Subcutaneous abdominal adipose tissue (tissue), 5 donors: ENCODE measurements at regions not wholly inside any gene's neighbourhood (a gene's known extent, or its start where the extent isn't known, plus 50 kb on each side); places are given as distances from the start of the nearest gene placed in this dataset.
A peak's percentile ranks its signal among the peaks of the same experiment; 100 is the strongest.

Experiments used
- H3K27ac ChIP-seq: one replicate; pipeline ENCODE4 v1.7.0; 2013; ENCODE audit warnings: low read depth, mild to moderate bottlenecking, inconsistent platforms, low read length, moderate library complexity
- H3K27me3 ChIP-seq, 5 donors: one replicate each; pipeline ENCODE4 v1.7.0; 2013; ENCODE audit warnings: low read length in 5 of 5, inconsistent platforms in 1 of 5; ENCODE audit not compliant: control insufficient read depth in 5 of 5, insufficient read depth in 4 of 5
- H3K36me3 ChIP-seq, 5 donors: one replicate each; pipeline ENCODE4 v1.7.0; 2013; ENCODE audit warnings: low read length in 5 of 5; ENCODE audit not compliant: control insufficient read depth in 5 of 5, insufficient read depth in 5 of 5
- H3K4me1 ChIP-seq, 5 donors: one replicate each; pipeline ENCODE4 v1.7.0; 2013; ENCODE audit warnings: low read length in 5 of 5, mild to moderate bottlenecking in 3 of 5, moderate library complexity in 1 of 5; ENCODE audit not compliant: control insufficient read depth in 5 of 5, insufficient read depth in 5 of 5
- H3K4me3 ChIP-seq, 5 donors: one replicate each; pipeline ENCODE4 v1.7.0; 2013; ENCODE audit warnings: low read length in 5 of 5, low read depth in 1 of 5
- H3K9ac ChIP-seq, 5 donors: one replicate each; pipeline ENCODE4 v1.7.0; 2013; ENCODE audit warnings: low read length in 5 of 5, mild to moderate bottlenecking in 4 of 5, moderate library complexity in 3 of 5
- H3K9me3 ChIP-seq, 5 donors: one replicate each; pipeline ENCODE4 v1.7.0; 2013; ENCODE audit warnings: low read length in 5 of 5; ENCODE audit not compliant: control insufficient read depth in 5 of 5
- donor health status: healthy.
- donor health status: healthy.
- donor health status: healthy.
- donor health status: healthy.
- donor health status: healthy.

DNA sequence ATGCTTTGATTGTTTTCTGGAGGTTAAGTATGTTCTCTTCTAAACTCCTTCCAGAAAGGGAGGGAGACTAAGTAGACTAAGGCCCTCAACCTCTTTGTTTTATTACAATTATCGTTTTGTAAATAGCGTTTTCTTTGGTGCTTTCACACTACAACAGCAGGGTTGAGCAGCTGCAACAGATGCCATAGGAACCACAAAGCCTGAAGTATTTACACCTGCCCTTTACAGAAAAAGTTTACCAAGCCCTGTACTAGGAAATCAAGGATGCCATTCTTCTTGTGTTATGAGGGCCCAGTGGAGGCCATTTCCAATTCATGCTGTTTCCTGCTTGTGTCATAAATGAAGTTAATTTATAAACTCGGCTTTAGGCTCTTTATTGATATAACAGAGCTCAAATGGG lies 914.8 kb downstream of the DCDC2C start:
- H3K9me3 ChIP-seq, result peaks cover 0 to 11% (median 4%) of the 10 kb centered on the region in 5 donors
- no peak overlapping the region for H3K4me3 ChIP-seq
- H3K27me3 ChIP-seq, result no peaks in the 10 kb centered on the region
- no peaks in the 10 kb centered on the region for H3K4me1 ChIP-seq
- H3K9ac ChIP-seq, result no peak overlapping the region
- no peaks in the 10 kb centered on the region for H3K36me3 ChIP-seq
- H3K27ac ChIP-seq, result no peak overlapping the region

GRCh38 chr2:4618630-4619228 lies 915.4 kb downstream of the DCDC2C start:
- no peak overlapping the region for H3K9ac ChIP-seq
- H3K4me3 ChIP-seq, result no peak overlapping the region
- no peaks in the 10 kb centered on the region for H3K27me3 ChIP-seq
- no peaks in the 10 kb centered on the region for H3K4me1 ChIP-seq
- H3K9me3 ChIP-seq, result peaks cover 0 to 11% (median 4%) of the 10 kb centered on the region in 5 donors
- no peaks in the 10 kb centered on the region for H3K36me3 ChIP-seq
- H3K27ac ChIP-seq, result no peak overlapping the region

GRCh38 chr2:4628998-4629501 lies 925.7 kb downstream of the DCDC2C start:
- no peaks in the 10 kb centered on the region for H3K4me1 ChIP-seq
- H3K9me3 ChIP-seq, result no peaks in the 10 kb centered on the region

DNA sequence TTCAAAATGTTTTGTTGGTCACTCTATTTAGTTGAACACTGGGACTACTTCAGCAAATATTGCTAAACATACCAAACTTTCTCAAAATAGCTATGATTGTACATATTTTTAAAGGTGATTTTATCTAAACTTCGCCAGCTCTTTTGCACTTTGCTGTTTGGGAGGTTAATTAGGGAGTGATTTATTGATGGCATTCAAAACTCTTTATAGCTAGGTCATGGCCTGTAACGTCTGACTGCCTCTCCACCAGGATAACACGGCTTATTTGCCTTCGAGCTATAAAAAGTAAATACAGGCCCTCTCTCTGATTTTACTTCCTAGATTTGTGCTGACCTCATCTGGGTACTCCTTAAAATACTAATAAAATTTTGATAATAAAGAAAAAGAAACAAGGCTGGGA lies 931.9 kb downstream of the DCDC2C start:
- H3K4me3 ChIP-seq, result no peak overlapping the region
- no peak overlapping the region for H3K27ac ChIP-seq
- H3K27me3 ChIP-seq, result no peaks in the 10 kb centered on the region
- H3K4me1 ChIP-seq, result no peaks in the 10 kb centered on the region
- H3K9me3 ChIP-seq, result no peaks in the 10 kb centered on the region
- no peak overlapping the region for H3K9ac ChIP-seq
- H3K36me3 ChIP-seq, result no peaks in the 10 kb centered on the region

More at GRCh38 chr2:4628998-4629501, 925.7 kb downstream of the DCDC2C start:
- H3K27ac ChIP-seq, result no peak overlapping the region
- H3K4me3 ChIP-seq, result no peak overlapping the region
- no peak overlapping the region for H3K9ac ChIP-seq
- no peaks in the 10 kb centered on the region for H3K27me3 ChIP-seq
- no peaks in the 10 kb centered on the region for H3K36me3 ChIP-seq

GRCh38 chr2:4653991-4654390 lies 950.6 kb downstream of the DCDC2C start:
- Histone ChIP-seq H3K36me3 (no peaks in the 10 kb centered on the region), H3K9ac (no peak overlapping the region), H3K27ac (no peak overlapping the region), H3K27me3 (no peaks in the 10 kb centered on the region), H3K4me3 (no peak overlapping the region), H3K4me1 (no peaks in the 10 kb centered on the region), H3K9me3 (peaks cover 0 to 4% (median 0%) of the 10 kb centered on the region in 5 donors)

- Histone ChIP-seq H3K27ac (no peak overlapping the region), H3K36me3 (no peaks in the 10 kb centered on the region), H3K9me3 (peaks cover 0 to 4% (median 0%) of the 10 kb centered on the region in 5 donors), H3K4me1 (no peaks in the 10 kb centered on the region), H3K9ac (no peak overlapping the region), H3K27me3 (no peaks in the 10 kb centered on the region), H3K4me3 (no peak overlapping the region)
These were observed 953.0 kb downstream of the DCDC2C start for GRCh38 chr2:4656326-4656725.

DNA sequence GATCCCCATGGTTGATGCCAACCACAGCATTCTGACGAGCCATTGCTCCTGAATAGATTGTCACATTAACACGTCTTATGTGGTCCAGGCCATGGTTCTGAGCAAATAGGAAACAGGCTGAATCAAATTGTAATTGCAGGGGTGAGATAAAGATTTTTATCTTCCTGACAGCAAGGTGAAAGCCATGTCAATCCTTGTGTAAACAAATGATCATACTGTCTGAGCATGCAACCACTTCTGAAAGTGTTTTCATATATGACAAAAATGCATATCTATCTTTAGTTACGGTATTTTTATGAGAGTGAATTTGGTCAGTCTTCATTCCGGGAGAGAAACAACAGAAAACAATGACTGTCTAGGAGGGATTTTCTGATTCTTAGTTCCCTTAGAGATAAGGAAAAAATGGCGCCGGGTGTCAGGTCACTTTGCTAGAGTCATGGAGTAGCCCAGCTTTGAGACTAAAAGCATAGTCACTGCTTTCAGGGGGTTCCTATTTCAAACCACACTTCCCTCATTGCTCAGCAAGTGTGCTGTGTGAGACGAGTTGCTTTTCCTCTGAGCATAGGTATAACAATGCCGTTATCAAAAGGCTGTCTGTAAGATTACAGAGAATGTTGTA lies 958.9 kb downstream of the DCDC2C start:
- H3K27me3 ChIP-seq, result peaks cover 0 to 3% (median 0%) of the 10 kb centered on the region in 5 donors
- H3K9me3 ChIP-seq, result peaks cover 0 to 2% (median 0%) of the 10 kb centered on the region in 5 donors
- H3K4me1 ChIP-seq, result no peaks in the 10 kb centered on the region
- H3K9ac ChIP-seq, result no peak overlapping the region
- no peaks in the 10 kb centered on the region for H3K36me3 ChIP-seq
- no peak overlapping the region for H3K4me3 ChIP-seq
- no peak overlapping the region for H3K27ac ChIP-seq

GRCh38 chr2:4668381-4668780 lies 965.0 kb downstream of the DCDC2C start:
- Histone ChIP-seq H3K9me3 (peaks cover 0 to 2% (median 0%) of the 10 kb centered on the region in 5 donors), H3K4me3 (no peak overlapping the region), H3K9ac (no peak overlapping the region), H3K36me3 (no peaks in the 10 kb centered on the region), H3K4me1 (no peaks in the 10 kb centered on the region), H3K27ac (no peak overlapping the region), H3K27me3 (no peaks in the 10 kb centered on the region)

- Histone ChIP-seq H3K4me1 (no peaks in the 10 kb centered on the region), H3K9ac (no peak overlapping the region), H3K9me3 (peaks cover 0 to 8% (median 0%) of the 10 kb centered on the region in 5 donors), H3K27ac (no peak overlapping the region), H3K4me3 (no peak overlapping the region), H3K36me3 (no peaks in the 10 kb centered on the region), H3K27me3 (no peaks in the 10 kb centered on the region)
These were observed 967.0 kb downstream of the DCDC2C start for GRCh38 chr2:4670331-4670730.

GRCh38 chr2:4673025-4673489 lies 969.7 kb downstream of the DCDC2C start:
- no peak overlapping the region for H3K9ac ChIP-seq
- no peak overlapping the region for H3K27ac ChIP-seq
- no peaks in the 10 kb centered on the region for H3K27me3 ChIP-seq
- H3K9me3 ChIP-seq, result peaks cover 0 to 5% (median 0%) of the 10 kb centered on the region in 5 donors
- H3K36me3 ChIP-seq, result no peaks in the 10 kb centered on the region
- H3K4me1 ChIP-seq, result no peaks in the 10 kb centered on the region
- H3K4me3 ChIP-seq, result peak overlapping the region in 2 of 5 donors; percentile 28 to 43
